GM04503 (cell line): ENCODE measurements at regions not wholly inside any gene's neighbourhood (a gene's known extent, or its start where the extent isn't known, plus 50 kb on each side); places are given as distances from the start of the nearest gene placed in this dataset.

Experiments
- DNase-seq: peaks from one replicate; pipeline ENCODE4 v3.0.0-alpha.2; 2012; ENCODE audit warnings: low read depth

DNA sequence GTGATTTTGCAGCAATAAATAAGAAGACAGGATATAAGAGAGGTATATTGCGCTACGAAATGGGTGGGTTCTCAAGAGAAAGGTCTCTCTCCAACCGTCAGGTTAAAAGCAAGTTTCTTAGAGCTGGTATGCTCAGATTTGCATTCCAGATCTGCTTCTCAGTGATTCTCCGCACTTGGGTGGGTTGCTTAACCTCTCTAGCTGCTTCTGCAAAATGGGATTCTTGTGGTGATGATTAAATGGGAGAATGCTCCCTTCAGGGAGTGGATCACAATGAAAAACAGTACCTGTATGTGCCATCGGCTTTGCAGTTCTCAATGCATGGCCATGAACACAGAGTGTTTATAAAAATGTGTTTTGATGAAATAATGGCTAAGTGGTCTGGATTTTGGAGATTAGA lies 477.7 kb downstream of the TNS1 start:
- no peak for DNase-seq

DNA sequence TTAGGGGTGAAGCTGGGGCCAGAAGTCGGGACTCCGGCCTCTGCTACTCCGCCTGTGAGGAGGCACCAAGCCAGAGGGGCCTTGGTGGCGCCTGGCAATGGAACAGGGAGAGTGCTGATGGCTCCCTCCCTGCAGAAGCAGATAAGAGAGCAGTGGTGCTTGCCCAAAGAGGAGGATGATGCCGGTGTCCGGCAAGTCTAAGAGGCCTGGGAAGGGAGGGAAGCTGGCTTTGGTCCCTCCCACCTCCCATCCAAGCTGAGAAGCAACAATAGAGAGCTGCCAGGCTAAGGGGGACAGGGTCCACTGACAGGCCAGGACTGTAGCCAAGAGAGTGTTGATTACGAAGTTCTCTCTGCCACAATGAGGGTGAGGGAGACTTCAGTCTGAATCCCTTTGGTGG lies 479.5 kb downstream of the TNS1 start:
- no peak for DNase-seq

DNA sequence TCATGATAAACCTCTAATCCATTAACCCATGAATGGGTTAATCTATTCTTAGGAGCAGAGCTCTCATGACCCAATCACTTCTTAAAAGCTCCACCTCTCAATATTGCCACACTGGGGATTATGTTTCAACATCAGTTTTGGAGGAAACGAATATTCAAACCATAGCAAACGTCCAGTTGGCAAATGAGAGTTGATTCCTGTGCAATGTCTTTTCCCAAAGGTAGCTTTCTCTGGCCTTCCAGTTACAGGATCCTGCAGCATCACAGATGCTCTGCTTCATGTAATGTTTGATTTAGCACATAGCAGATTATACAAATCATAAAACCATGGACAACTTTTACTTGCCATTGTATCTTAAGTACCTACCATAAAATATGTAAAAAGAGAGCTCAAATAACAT lies 481.0 kb downstream of the TNS1 start:
- DNase-seq, result peak; percentile 13

DNA sequence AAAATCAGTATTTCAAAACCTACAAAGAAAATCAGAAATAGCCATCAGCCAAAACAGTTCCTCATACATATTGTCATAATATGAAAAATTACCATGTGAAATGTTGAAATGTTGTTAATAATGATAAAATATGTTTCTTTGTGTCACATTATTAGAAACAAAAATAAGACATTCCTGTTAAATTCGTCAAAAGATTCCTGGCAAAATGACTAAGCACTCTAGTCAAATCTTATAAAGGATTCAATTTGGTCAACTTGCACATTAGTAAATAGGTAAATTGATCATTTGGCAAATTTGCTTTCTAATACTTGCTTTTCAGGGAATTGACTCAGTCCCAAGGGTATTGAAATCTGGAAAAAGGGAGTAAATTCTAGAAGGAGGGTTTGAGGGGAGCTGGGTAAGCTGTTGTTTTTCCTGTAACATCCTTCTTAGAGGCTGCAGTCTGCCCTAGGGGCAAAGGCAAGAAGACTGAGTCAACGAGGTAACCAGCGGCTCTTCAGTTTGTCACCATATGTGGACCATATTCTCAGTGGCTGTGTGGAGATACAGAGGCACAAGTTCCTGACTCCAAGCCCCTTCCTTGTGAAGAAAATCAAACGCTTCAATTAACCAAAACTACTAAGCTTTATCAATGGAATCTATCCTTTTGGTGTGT lies 482.3 kb downstream of the TNS1 start:
- peak; percentile 8 for DNase-seq

DNA sequence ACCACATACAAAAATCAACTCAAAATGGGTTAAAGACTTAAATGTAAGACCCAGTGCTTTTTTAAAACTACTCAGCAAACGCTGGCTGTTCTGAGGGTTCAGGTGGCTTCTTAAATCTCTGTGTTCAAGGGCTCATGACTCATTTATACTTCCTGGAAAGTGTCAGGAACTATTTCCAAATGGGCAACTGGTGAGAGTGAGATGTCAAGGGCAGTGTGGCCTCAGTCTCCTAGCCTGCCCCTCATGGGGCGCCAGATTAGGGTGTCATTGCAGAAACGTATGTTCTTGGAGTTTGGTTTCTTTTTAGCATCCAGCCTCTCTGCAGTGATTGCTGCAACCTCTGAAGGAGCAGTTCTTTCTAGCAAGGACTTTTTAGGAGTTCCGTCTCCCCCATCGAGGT lies 485.4 kb downstream of the TNS1 start:
- DNase-seq, result no peak

DNA sequence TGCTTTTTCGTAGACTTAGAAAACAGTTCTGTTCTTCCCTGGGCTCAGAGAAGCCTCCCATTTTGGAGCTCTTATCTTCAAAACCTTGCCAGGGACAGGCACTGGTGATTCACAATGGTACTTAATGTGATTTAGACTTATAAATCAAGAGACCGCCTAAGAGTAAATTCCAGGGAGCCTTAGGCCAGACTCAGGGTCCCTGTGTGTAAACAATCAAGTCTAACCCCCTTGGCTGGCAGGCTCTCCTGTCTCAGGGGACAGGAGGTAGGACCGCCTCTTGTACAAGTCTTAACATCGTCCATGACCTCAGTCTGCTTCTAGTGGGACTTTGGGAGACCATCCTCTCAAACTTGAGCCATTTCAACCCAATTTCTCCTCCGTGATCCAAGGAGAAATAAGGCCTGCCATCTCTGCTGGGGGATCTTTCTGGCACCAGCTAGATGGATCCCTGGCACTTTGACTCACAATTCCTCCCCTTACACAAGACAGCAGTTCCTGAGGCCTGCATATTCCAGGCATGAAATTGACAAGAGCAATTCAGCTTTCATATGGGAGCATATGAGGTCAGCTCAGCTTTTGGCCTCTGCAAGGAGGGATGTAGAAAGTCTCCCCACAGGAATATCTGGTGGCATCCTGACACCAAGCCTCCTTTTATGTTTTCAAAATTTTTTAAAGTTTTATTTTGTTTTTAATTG lies 487.0 kb downstream of the TNS1 start:
- DNase-seq, result no peak

DNA sequence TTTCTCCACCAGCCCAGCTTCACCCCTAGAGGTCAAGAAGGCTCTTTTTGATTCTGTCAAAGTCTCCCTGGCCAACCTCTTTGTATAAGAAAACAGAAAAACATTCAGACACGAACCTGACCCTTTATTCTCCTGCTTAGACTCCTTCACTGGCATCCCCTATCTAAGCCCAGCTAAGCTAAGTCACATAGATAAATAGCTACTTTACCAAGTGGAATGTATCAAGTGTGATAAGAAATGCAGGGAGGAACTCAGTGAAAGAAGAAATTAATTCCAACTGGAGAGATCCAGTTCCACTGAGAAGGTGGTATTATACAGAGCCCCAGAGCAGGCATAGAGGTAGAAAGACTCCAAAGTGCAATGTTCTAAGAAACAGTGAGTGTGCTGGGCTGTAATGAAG lies 489.5 kb downstream of the TNS1 start:
- no peak for DNase-seq

DNA sequence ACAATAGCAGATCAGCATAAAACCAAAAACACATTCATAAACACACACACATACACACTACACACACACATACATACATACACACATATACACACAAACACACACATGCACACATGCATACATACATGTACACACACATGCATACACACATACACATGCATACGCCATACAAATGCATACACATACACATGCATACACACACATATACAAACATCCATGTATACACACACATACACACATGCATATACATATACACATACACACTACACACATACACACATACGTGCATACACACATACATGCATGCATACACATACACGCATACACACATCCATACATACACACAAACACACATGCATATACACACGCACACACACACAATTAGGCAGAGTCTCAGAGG lies 490.1 kb downstream of the TNS1 start:
- no peak for DNase-seq

DNA sequence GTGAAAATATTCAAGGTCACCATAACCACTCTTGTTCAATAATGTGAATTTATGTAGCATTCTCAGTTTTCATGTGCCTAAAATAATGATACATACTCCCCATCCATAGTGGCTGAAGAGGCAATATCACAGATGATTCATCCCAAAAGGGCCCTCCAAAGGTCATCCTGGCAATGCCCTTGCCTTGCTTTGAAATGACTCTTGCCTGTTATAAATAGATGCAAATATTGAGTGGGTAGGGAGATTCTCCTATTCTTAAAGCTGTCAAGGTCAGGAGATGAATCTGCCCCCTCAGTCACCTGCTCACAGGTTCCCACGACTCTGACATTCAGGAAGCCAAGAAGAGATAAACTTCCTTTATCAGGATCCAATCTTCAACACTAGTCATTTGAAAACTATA lies 490.5 kb downstream of the TNS1 start:
- DNase-seq, result no peak

DNA sequence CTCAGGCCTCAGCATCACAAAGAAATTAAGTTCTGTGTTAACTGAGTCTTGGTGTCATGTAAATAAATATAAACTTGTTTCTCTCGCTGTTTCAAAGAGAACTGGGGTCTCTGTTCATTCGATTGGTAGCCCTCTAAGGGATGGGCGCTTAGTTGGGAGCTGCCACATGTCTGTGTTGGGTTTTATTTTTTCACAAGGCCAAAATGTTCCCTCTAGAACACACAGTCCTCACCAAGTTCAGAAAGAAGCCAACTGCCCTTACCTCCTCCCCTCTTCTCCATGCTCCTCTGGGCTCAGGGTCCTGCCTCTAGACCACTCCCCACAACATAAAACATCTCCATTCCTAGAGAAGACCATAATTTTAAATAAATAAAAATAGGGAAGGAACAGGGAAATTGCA lies 490.9 kb downstream of the TNS1 start:
- no peak for DNase-seq

DNA sequence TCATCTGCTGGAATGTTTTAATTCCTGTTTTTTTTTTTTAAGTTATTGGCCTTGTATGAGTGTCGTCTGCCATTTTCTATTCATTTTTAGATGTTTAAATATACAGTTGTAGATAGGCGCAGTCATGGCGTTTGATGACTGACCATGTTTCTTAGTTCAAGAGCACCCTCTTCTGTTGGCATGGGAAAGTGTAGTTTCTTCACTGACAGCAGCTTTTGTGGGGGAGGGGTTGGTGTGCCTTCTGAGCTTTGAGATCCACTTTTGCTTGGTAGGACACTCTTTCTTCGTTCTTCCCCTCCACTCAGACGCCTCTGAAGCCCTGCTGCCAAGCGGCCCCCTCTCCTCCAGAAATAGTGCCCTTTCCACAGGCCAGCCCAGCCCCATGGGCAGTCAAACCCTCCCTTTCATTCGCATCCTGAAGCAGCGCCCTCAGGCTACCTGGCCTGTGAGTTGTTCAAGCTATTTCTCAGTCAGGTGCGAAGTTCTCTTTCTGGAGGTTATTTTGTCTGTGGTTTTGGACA lies 492.0 kb downstream of the TNS1 start:
- peak; percentile 27 for DNase-seq

DNA sequence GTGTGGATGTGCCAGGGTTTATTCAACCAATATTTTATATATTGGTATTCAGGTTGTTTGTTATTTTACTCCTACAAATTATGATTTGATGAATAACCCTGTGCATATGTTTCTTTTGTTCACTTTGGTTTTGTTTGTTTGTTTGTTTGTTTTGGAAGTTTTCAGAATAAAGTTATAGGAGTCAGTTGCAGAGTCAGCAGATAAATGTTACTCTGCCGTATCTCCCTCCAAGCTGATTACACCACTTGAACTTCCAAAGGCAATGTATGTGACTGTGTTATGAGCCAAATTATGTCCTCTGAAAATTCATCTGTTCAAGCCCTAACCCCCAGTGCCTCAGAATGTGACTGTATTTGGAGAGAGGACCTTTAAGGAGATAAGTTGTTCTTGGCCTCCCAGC lies 497.5 kb downstream of the TNS1 start:
- DNase-seq, result no peak

DNA sequence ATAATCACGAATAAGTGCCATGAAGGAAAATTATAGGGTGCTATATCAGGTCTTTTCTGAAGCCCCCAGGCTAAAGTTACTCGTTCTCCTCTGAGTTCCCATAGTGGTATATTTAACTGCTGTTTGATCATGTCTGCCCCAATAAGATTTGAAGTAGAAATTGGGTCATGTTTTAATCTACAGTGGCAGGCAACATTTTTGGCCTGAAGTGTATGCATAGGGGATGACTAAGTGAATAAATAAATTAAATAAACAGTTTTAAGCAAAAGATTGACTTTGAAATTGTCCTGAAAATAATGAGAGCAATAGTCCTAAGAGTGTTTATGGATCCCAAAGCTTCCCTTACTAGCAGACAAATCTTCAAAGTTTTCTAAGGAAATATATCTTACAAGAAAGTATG lies 500.9 kb downstream of the TNS1 start:
- DNase-seq, result no peak

DNA sequence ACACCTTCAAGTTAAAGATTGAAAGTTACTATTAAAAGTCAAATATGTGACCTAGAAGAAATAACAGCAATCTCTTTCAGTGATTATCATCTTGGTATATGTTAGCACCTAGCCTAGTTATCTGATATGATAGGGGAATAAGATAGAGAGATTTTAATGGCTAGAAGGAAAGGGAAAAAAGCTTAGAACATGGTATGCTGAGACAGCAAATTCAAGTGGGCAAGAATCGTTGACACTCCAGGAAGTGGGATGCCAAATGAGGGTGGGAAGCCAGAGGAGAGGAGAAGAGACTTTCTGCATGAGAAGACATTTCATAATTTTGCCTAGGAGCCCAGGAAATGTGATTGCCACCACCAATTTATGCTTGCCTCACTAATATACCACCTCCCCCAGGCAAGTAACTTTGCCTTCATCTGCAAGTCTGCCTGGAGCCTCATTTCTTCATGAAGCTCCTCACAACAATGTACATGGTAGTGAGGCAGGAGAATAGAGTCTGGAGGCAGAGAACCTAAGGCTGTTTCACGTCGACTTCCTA lies 504.9 kb downstream of the TNS1 start:
- DNase-seq, result no peak

DNA sequence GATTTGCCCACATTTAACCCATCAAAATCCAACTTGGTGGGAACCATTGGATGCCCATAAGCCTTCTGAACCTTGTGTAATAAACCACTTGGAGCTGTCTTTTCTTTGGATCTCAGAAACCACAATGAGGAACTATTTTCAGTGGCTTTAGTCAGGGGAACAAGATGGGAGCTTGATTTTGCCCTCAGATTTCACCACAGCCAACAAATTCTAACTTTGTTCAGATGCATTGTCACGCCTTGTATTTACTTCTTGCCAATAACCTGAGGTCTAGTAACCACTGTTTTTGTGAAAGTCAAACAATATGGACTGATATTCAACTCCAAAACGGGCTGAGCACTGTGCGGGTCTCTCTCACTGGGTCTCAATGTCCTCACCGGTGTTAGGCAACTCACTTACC lies 508.2 kb downstream of the TNS1 start:
- DNase-seq, result no peak

DNA sequence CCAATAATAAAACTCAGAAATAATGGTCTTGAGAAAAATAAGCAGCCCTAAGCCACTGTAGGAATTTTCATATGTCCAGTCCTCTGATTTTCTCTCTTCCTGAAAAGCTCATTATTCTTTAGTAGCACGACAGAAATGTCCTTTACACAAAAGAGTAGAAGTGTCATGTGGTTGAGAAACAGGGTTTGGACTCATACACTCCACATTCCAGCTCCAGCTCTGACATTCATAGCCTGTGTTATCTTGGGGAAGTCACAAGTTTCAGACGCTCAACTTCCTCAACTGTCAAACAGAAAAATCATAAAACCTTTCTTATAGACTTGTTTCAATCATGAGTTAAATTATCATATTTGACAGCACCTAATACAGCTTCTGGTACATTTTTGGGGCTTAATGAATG lies 511.5 kb downstream of the TNS1 start:
- no peak for DNase-seq

DNA sequence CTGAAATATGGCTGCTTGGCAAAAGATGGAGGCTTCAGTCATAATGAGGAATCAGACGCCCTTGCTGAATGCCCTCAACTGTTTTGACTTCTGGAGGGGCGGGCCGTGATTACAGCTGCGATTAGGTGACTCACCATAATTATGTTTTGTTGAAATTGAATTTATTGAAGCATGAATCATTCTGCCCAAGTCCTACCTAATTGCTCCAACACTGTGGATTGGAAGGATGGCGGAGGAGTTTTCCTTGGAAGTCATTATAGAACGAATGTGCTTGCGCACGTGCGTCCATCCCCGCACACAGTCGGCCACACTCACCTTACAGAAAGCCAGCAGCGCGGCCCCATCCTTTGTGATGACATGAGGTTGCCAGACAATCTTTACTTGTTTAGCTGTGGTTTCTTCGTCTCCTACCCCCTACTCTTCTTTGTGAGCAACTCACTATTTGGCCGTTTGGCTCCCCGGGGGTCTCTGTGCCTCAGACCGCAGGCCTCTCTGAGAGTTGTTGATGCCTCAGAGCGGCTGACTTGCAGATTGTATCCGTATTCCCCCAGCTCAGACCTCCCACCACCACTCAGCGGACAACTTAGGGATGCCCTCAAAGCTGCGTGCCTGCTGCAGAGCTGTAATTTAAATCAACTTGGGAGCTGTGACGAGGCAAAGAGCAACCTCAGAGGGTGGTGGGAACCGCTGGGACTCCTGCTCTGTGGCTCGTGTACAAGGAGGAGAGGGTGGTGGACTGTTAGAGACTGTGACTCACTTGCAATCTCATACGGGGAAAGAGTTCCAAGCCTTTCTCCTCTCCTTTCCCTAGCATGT lies 513.4 kb downstream of the TNS1 start:
- DNase-seq, result no peak

DNA sequence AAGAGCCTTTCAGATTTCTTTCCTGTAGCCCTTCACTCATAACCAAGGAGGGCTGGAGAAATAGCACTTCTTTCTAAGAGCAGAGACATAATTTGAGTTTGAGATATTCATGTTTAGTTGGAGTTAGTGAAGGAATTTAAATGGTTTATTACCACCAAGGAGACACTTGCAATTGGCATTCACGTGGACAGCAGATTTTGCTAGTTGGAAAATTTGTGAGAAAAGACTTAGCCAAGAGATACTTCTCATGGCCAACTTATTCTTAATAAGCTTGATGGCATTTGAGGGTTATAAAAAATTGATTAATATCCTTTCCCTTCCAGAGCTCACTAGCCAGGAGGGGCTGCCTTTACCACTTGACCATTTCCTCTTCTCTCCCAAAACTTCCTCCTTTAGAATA lies 518.7 kb downstream of the TNS1 start:
- DNase-seq, result no peak

DNA sequence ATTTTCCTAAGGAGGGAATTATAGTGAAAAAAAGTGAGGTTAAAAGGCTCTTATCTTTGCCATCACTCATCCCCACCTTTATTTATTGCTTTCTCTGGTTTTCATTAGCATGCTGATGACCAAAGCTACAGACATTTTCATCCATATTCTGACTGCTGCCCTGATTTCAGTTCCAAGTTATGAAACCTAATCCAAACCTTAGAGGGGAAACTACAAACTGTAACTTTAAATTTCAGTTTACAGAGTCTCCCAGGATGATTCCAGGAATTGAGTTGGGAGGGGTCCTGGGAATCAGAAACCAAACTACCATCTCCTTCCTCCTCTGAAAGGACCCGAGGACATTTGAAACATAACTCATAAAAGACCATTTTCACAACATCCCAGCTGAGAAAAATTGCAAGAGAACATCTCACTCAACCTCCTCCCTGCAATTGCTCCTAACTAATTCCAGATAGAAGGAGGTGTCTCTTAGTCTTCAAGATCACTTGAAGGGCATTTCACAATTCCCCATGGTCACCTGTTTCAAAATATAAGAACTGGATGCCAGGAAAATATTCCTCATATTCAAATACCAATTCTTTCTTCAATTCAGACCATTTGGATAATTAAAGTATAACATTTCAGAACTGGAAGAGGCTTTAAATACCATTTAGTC lies 520.6 kb downstream of the TNS1 start:
- DNase-seq, result no peak

DNA sequence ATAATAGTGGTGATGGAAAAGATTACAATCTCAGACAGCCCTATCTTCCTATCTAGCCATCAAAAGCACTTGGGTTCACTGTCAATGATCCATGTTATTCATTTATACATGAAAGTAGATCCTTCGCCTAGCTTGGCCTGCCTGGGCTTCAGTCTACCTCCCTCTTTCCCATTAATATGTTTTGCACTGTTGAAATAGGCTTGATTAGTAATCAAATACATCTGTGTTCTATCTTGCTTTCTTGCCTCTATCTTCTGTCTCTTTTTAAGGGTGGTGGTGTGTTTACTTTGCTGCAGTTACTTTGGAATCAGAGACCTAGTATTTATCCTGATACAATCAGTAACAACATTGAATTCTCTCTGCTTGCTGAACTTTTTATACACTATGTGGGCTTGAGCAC lies 521.2 kb downstream of the TNS1 start:
- DNase-seq, result no peak

DNA sequence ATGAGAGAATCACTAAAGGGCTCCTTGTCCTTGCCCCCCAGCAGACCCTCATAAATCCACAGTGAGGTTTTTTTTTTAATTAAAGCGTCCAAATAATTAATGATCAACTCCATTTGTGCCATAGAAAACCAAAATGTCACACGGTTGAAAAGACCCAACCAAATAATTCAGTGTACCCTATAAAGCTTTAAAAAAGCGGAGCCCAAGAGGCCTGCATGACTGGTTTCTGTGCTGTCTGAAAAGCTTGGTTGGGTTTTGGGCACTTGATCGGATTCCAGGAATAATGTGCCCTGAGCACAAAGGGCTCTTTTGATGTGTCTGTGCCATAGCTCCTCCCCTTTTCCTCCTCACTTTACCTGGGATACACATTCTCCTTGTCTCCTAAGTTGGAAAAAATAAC lies 523.2 kb downstream of the TNS1 start:
- no peak for DNase-seq

DNA sequence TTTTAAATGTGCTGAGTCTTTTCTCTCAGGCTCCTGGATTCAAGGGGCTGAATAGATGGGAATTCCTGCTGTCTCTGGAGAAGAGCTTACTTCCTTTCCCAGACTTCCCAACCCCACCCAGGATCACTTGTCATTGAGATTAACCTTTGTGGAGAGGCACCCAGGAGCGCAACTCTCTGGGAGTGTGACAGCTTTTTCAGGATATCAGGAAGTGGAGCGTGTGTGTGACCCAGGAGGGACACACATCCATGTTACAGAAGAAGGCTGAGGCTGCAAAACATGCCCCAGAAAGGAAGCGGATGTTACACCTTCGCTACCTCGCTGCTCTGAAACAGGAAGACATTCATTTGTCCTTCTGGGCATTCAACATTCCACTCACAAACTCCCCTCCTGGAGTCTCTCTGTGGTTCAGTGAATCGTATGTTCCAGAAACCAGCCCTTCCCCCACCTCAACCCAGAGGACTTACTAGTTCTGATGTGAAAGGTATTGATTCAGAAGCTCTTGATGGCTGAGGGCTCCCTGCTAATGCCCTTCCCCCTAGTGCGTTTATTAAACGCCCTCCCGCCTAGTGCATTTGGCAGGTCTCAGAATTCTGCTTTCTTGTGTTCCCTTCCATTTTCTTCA lies 523.9 kb downstream of the TNS1 start:
- DNase-seq, result no peak
